Adrenal gland (tissue), 9 donors: ENCODE measurements at regions not wholly inside any gene's neighbourhood (a gene's known extent, or its start where the extent isn't known, plus 50 kb on each side); places are given as distances from the start of the nearest gene placed in this dataset.

ENCODE experiments used
- DNase-seq, 7 donors: peaks; one replicate each; pipeline ENCODE4 v3.0.0-alpha.2; 2019 to 2020
- H3K27ac ChIP-seq, 5 donors: fragments of 200-600 bp; sonication (generic) in 4 of 5; 1 replicate in 3 of 5; 2 replicates in 2 of 5; pipeline versions ENCODE4 v1.5.1 to v1.8.0; 2016 to 2020; ENCODE audit warnings: mild to moderate bottlenecking in 1 of 5
- H3K27me3 ChIP-seq: fragments of 200-600 bp; 2 replicates; pipeline ENCODE4 v1.8.0; 2021
- H3K36me3 ChIP-seq, 2 donors: fragments of 200-600 bp; replicated peaks in 1 of 2; 1 replicate in 1 of 2; 2 replicates in 1 of 2; pipeline versions ENCODE4 v1.5.1 to v1.8.0; 2018 to 2022
- H3K4me1 ChIP-seq, 2 donors: fragments of 200-600 bp; replicated peaks in 1 of 2; 1 replicate in 1 of 2; 2 replicates in 1 of 2; pipeline versions ENCODE4 v1.5.1 to v1.8.0; 2018 to 2021
- H3K4me3 ChIP-seq, 4 donors: fragments of 200-600 bp; sonication (generic) in 3 of 4; one replicate each; pipeline ENCODE4 v1.5.1; 2016 to 2018
- H3K9me3 ChIP-seq, 3 donors: fragments of 200-600 bp; sonication (generic) in 1 of 3; replicated peaks in 1 of 3; 1 replicate in 2 of 3; 2 replicates in 1 of 3; pipeline versions ENCODE4 v1.5.1 to v1.8.0; 2016 to 2021
- CTCF ChIP-seq, 6 experiments: fragments of 450-650 bp in 4 of 6; fragments of 200-600 bp in 2 of 6; sonication (generic) in 1 of 6; IDR thresholded peaks; 1 replicate in 5 of 6; 2 replicates in 1 of 6; pipeline versions ENCODE4 v1.5.1 to v1.8.0; 2016 to 2021; ENCODE audit warnings: antibody characterized with exemption in 6 of 6, mild to moderate bottlenecking in 2 of 6, moderate library complexity in 1 of 6
- POLR2A ChIP-seq, 2 donors: fragments of 450-650 bp; IDR thresholded peaks; one replicate each; pipeline ENCODE4 v1.6.1; 2017; ENCODE audit warnings: antibody characterized with exemption in 2 of 2, mild to moderate bottlenecking in 2 of 2, moderate library complexity in 1 of 2
- WGBS, 4 donors: extraction: QIAGEN DNeasy Blood & Tissue Kit in 2 of 4; methylation state at CpG; one replicate each; pipeline versions ENCODE4 v1.1.5 to v1.1.7; 2013 to 2017; 5-methylcytosine and 5-hydroxymethylcytosine counted together
- intact Hi-C, 2 donors: fragments of 100-400 bp; cut with DNase I; formaldehyde crosslinking; loops; one replicate each; pipeline versions ENCODE4 v1.14.1 to v1.15.0; 2022 to 2023
- donor health status: healthy with polysubstance abuse.
- donor health status: Bipolar disorder and iron deficiency.
- donor health status: DM: yes; HTN: yes; CAD: no.
- donor health status: DM: no; HTN: no; CAD: no.
- donor health status: DM: no; HTN: no; CAD: no.

- H3K27me3 ChIP-seq, result peaks cover 12% of the 10 kb centered on the region
- no peaks in the 10 kb centered on the region for H3K9me3 ChIP-seq
- no peak for DNase-seq
- intact Hi-C loops, result no loop called here
- TF ChIP-seq CTCF (IDR thresholded peaks at IDR 0.05), result no peak
- TF ChIP-seq POLR2A (IDR thresholded peaks at IDR 0.05), result no peak
- no peak overlapping the region for H3K27ac ChIP-seq
- H3K36me3 ChIP-seq, result no peaks in the 10 kb centered on the region
- H3K4me1 ChIP-seq, result no peaks in the 10 kb centered on the region
- H3K4me3 ChIP-seq, result no peak overlapping the region
Observed at GRCh38 chrX:51006064-51006463, 95.5 kb downstream of the BMP15 start.

- TF ChIP-seq CTCF (IDR thresholded peaks at IDR 0.05), result no peak
- TF ChIP-seq POLR2A (IDR thresholded peaks at IDR 0.05), result no peak
- no peaks in the 10 kb centered on the region for H3K4me1 ChIP-seq
- no peak for DNase-seq
- no peak overlapping the region for H3K4me3 ChIP-seq
- no peaks in the 10 kb centered on the region for H3K36me3 ChIP-seq
- WGBS, 4 donors, result 42 to 60% (median 50%) methylated on average over 5 of the region's 5 CpGs
- peaks cover 10% of the 10 kb centered on the region for H3K27me3 ChIP-seq
- intact Hi-C loops, result no loop called here
- H3K27ac ChIP-seq, result no peak overlapping the region
- H3K9me3 ChIP-seq, result no peaks in the 10 kb centered on the region
Observed at GRCh38 chrX:51024106-51024696, 113.7 kb downstream of the BMP15 start.

DNA sequence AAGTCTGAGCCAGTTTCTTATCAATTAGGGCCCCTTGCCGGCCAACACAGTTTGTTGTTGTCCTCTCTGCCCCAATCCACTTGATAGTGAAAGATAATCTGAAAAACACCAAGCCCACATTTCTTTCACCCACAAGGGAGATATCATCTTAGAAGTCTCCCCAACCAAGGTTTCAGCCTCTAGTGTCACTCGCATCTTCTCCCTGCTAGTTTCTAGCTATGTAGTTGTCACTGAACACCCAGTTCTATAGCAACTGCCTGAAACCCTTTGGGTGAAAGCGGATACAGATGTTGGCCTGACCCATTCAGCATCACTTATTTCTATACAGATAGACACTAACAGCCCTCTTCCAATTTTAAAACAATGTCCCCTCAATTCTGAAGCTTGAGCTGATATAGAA, 116.3 kb downstream of the BMP15 start:
- H3K9me3 ChIP-seq, result no peaks in the 10 kb centered on the region
- WGBS, 4 donors, result 85 to 95% (median 88%) methylated on average over 3 of the region's 3 CpGs
- H3K36me3 ChIP-seq, result no peaks in the 10 kb centered on the region
- TF ChIP-seq POLR2A (IDR thresholded peaks at IDR 0.05), result no peak
- TF ChIP-seq CTCF (IDR thresholded peaks at IDR 0.05), result no peak
- no peak overlapping the region for H3K4me3 ChIP-seq
- DNase-seq, result no peak
- intact Hi-C loops, result no loop called here
- H3K4me1 ChIP-seq, result no peaks in the 10 kb centered on the region
- no peak overlapping the region for H3K27ac ChIP-seq
- no peaks in the 10 kb centered on the region for H3K27me3 ChIP-seq

DNA sequence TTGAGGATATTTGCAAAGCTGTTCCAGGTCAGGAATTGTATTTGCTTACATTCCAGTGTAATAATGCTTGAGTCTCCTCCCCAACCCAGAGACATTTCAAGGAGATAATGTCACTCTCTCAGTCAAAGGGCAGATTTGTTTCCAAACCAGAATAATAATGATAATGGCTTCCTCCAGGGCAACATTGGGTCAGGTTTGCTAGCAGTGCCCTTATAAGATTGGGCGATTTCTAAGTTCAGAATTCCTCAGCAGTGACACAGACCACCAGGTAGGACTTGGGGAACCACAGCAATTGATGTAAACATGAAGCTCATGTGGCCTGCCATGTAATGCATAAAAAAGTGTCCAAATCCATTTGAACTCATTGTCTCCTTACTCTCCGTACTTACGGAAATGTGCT, 125.2 kb downstream of the BMP15 start:
- H3K9me3 ChIP-seq, result no peaks in the 10 kb centered on the region
- no peaks in the 10 kb centered on the region for H3K36me3 ChIP-seq
- DNase-seq, result no peak
- no peaks in the 10 kb centered on the region for H3K27me3 ChIP-seq
- intact Hi-C loops, result no loop called here
- no peak overlapping the region for H3K27ac ChIP-seq
- H3K4me3 ChIP-seq, result no peak overlapping the region
- TF ChIP-seq POLR2A (IDR thresholded peaks at IDR 0.05) (no peak), CTCF (IDR thresholded peaks at IDR 0.05) (no peak)
- WGBS, 4 donors, result 74 to 95% (median 76%) methylated on average over 2 to 3 of the region's 3 CpGs
- no peaks in the 10 kb centered on the region for H3K4me1 ChIP-seq
